ENCODE measurements at regions not wholly inside any gene's neighbourhood (a gene's known extent, or its start where the extent isn't known, plus 50 kb on each side); places are given as distances from the start of the nearest gene placed in this dataset.

DNA sequence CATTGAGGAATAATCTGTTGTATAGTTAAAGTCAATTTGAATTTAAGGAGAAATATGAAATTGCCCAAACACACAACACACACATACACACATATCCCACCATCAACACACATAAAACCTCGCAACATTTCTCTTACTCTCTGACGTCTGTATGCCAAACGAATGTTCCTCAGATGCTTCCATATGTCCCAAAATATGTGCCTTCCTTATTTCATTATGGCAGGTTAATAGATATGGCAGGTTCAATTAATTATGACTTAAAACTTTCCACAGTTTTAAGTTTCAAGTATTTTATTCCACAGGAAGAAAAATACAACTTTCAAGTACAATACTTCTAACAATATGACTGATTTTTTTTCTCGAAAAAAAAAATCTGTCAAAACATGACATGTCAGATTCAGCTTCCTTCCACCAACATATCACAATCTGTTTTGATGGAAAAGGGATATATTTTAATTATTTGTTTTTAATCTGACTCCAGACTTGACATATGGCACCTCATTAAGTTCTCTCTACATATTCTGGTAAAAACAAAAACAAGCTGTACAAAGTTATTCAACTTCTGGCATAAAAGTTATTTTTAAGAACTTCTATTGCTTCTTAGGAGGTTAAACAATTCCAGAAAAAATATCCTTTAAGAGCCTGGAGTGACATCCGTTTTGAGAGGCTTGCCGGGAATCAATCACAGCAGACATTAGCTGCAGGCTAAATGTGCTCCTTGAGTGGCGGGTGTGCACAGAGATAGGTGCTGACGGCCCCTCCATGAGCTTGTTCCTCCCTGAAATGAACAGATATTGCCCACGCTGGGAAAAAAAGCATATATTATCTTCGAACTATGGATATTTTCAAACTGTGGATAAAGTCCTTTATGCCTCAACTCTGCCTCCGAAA is 812.7 kb downstream of the DCDC2C start:
- TF ChIP-seq EZH2 (IDR thresholded peaks at IDR 0.05; ENCODE audit: insufficient read depth, poor library complexity, severe bottlenecking) (no peak), EZH2phosphoT487 (IDR thresholded peaks at IDR 0.05; ENCODE audit: insufficient read depth, low read depth) (no peak)

All from GM23248 (cell line).